ENCODE measurements at regions not wholly inside any gene's neighbourhood (a gene's known extent, or its start where the extent isn't known, plus 50 kb on each side); places are given as distances from the start of the nearest gene placed in this dataset.

DNA sequence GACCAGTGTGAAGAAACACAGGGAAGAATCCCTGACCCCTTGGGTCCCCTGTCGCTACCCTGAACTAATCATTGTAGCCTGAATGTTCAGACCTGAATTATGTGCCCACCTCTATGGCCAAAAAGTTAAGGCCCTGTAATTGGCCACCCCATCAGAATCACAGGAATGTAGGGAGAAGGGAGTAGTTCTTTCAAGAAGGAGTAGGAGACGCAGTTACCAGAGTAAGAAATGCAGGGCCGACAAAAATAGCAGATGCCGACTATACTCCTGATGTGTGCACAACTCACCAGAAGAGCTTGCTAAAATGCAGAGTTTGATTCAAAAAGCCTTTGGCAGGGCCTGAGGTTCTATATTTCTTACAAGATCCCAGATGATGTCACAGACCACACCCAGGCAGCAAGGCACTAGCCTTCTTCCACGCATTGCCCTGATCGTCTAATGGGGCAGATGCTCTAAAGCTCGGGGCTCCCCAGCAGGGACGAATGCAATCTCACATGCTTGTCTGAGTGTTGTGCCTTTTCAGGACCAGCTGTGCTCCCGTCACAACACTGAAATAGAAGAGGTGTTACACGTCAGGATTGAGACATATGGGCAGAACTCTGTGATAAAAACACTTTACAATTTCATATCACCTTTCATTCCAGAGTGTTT, 161.0 kb upstream of the FAM241A start:
- dilution Hi-C loops (cut with HindIII; ENCODE audit: low sequenced_read_pairs, unreplicated experiment) = no loop called here
- H3K4me3 ChIP-seq (ENCODE audit: insufficient read depth, low read depth, low read length) = no peak overlapping the region
- H3K56ac ChIP-seq (ENCODE audit: extremely low read depth, insufficient read depth, low read length) = no peak overlapping the region
- no peak overlapping the region for H2AK9ac ChIP-seq (replicated peaks; ENCODE audit: low read depth, low read length, poor library complexity)
- WGBS, 2 experiments (ENCODE audit: extremely low coverage in 2 of 2, insufficient read length in 1 of 2) = no CpG with 5 or more reads among the region's 10 CpGs
- H4K20me1 ChIP-seq (ENCODE audit: insufficient read depth, low read length) = no peaks in the 10 kb centered on the region
- H2AK5ac ChIP-seq (ENCODE audit: low read depth, low read length) = no peak overlapping the region
- H2BK15ac ChIP-seq (ENCODE audit: low read depth, low read length) = no peak overlapping the region
- H3K4ac ChIP-seq (ENCODE audit: low read depth, low read length) = no peak overlapping the region
- H3K9me1 ChIP-seq (ENCODE audit: insufficient read depth, low read length) = no peaks in the 10 kb centered on the region
- no peak overlapping the region for H2BK5ac ChIP-seq (ENCODE audit: low read depth, low read length, poor library complexity, severe bottlenecking)
- H3K23ac ChIP-seq (ENCODE audit: low read depth, low read length) = no peak overlapping the region
- TF ChIP-seq NFE2L2 (IDR thresholded peaks at IDR 0.05; ENCODE audit: low read depth, low read length) (no peak), RFX5 (IDR thresholded peaks at IDR 0.05; ENCODE audit: low read depth, low read length) (no peak), CHD1 (IDR thresholded peaks at IDR 0.05; ENCODE audit: low read depth, low read length) (no peak), POLR2A (IDR thresholded peaks at IDR 0.05; ENCODE audit: low read depth, low read length) (no peak), CEBPB (IDR thresholded peaks at IDR 0.05; ENCODE audit: low read depth, low read length) (no peak), BHLHE40 (IDR thresholded peaks at IDR 0.05; ENCODE audit: low read depth, low read length) (no peak), RCOR1 (IDR thresholded peaks at IDR 0.05; ENCODE audit: insufficient replicate concordance, low read length) (no peak), FOS (IDR thresholded peaks at IDR 0.05; ENCODE audit: low read depth, low read length) (no peak)
- TF ChIP-seq, protein P1, sequence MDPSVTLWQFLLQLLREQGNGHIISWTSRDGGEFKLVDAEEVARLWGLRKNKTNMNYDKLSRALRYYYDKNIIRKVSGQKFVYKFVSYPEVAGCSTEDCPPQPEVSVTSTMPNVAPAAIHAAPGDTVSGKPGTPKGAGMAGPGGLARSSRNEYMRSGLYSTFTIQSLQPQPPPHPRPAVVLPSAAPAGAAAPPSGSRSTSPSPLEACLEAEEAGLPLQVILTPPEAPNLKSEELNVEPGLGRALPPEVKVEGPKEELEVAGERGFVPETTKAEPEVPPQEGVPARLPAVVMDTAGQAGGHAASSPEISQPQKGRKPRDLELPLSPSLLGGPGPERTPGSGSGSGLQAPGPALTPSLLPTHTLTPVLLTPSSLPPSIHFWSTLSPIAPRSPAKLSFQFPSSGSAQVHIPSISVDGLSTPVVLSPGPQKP (IDR thresholded peaks at IDR 0.05; ENCODE audit: borderline replicate concordance, low read depth, low read length) = no peak
- H3K4me2 ChIP-seq (ENCODE audit: low read depth, low read length) = no peak overlapping the region
- no peak overlapping the region for H3K27ac ChIP-seq (ENCODE audit: insufficient read depth, low read length)
- H3K9ac ChIP-seq (ENCODE audit: low read depth, low read length) = no peak overlapping the region
- H3K18ac ChIP-seq (ENCODE audit: low read depth, low read length) = no peak overlapping the region
- DNase-seq = no peak
- no peak for ATAC-seq (ENCODE audit: low read depth)
- no peaks in the 10 kb centered on the region for H3K36me3 ChIP-seq (ENCODE audit: control insufficient read depth, insufficient read depth, low read length)
- no peaks in the 10 kb centered on the region for H3K27me3 ChIP-seq (ENCODE audit: control insufficient read depth, insufficient read depth, low read length)
- no peak overlapping the region for H4K91ac ChIP-seq (ENCODE audit: insufficient read depth, low read depth, low read length)
- no peak overlapping the region for H2BK20ac ChIP-seq (ENCODE audit: low read depth, low read length)
- in situ Hi-C loops (cut with MboI; ENCODE audit: low sequenced_read_pairs) = no loop called here
- H2AFZ ChIP-seq (replicated peaks; ENCODE audit: low read length, poor library complexity) = no peak overlapping the region
- H2BK120ac ChIP-seq (ENCODE audit: low read depth, low read length) = no peak overlapping the region
- H4K5ac ChIP-seq (ENCODE audit: low read depth, low read length) = no peak overlapping the region
- H4K8ac ChIP-seq (ENCODE audit: low read depth in 2 of 2, low read length in 2 of 2) = no peak overlapping the region
- POLR2A ChIA-PET (ENCODE audit: unreplicated experiment) = interaction anchor here (0.6 kb wide), 1 partner anchor 412 kb away, joined by 4 read pairs; no protein-coding TSS in a partner anchor
- H3K79me1 ChIP-seq (ENCODE audit: low read depth in 1 of 2, low read length in 2 of 2) = no peaks in the 10 kb centered on the region
- intact Hi-C loops (cut with micrococcal nuclease) = no loop called here
- CTCF ChIA-PET = no interaction called here
- H3K14ac ChIP-seq (replicated peaks; ENCODE audit: low read depth, low read length) = no peak overlapping the region
- no peaks in the 10 kb centered on the region for H3K4me1 ChIP-seq (ENCODE audit: control insufficient read depth, insufficient read depth, low read length)
- no TSS peak for BruUV-seq (replicated peaks)
- H3K9me3 ChIP-seq (ENCODE audit: control insufficient read depth, insufficient read depth, low read length) = no peaks in the 10 kb centered on the region

Data from IMR-90 (cell line).